Gastrocnemius medialis (tissue), 4 donors: ENCODE measurements at regions not wholly inside any gene's neighbourhood (a gene's known extent, or its start where the extent isn't known, plus 50 kb on each side); places are given as distances from the start of the nearest gene placed in this dataset.

Experiments used
- CTCF ChIP-seq, 5 experiments: fragments of 450-650 bp in 3 of 5; fragments of 200-600 bp in 2 of 5; sonication (generic) in 2 of 5; IDR thresholded peaks in 4 of 5; conservative IDR thresholded peaks in 1 of 5; 1 replicate in 4 of 5; 2 replicates in 1 of 5; pipeline ENCODE4 v1.5.1; 2016 to 2019; ENCODE audit warnings: antibody characterized with exemption in 5 of 5, mild to moderate bottlenecking in 3 of 5, moderate library complexity in 3 of 5
- POLR2A ChIP-seq, 2 donors: fragments of 450-650 bp; IDR thresholded peaks; one replicate each; pipeline ENCODE4 v1.6.1; 2017; ENCODE audit warnings: antibody characterized with exemption in 2 of 2, mild to moderate bottlenecking in 2 of 2, moderate library complexity in 2 of 2

- no peak for TF ChIP-seq POLR2A (IDR thresholded peaks at IDR 0.05)
- TF ChIP-seq CTCF (IDR thresholded peaks at IDR 0.05 in 4 of 5, conservative IDR thresholded peaks at IDR 0.05 in 1 of 5), result no peak
Measured at GRCh38 chr2:147686365-147686764, 158.5 kb upstream of the ACVR2A start.
